Spleen (tissue), 11 donors: ENCODE measurements at regions not wholly inside any gene's neighbourhood (a gene's known extent, or its start where the extent isn't known, plus 50 kb on each side); places are given as distances from the start of the nearest gene placed in this dataset.

Experiments
- DNase-seq: peaks from one replicate; pipeline ENCODE4 v3.0.0-alpha.2; 2020
- H3K27ac ChIP-seq, 8 donors: fragments of 200-600 bp; sonication (generic) in 7 of 8; 1 replicate in 4 of 8; 2 replicates in 4 of 8; pipeline versions ENCODE4 v1.5.0 to v1.8.0; 2016 to 2021; ENCODE audit warnings: inconsistent platforms in 4 of 8, mild to moderate bottlenecking in 4 of 8, moderate library complexity in 1 of 8
- H3K27me3 ChIP-seq, 7 donors: fragments of 200-600 bp; sonication (generic) in 6 of 7; replicated peaks in 1 of 7; 1 replicate in 4 of 7; 2 replicates in 3 of 7; pipeline versions ENCODE4 v1.5.0 to v1.8.0; 2016 to 2021; ENCODE audit warnings: inconsistent platforms in 3 of 7, mild to moderate bottlenecking in 1 of 7
- H3K36me3 ChIP-seq, 6 donors: fragments of 200-600 bp; sonication (generic) in 5 of 6; 1 replicate in 4 of 6; 2 replicates in 2 of 6; pipeline versions ENCODE4 v1.5.0 to v1.8.0; 2016 to 2021; ENCODE audit warnings: inconsistent platforms in 2 of 6
- H3K4me1 ChIP-seq, 6 donors: fragments of 200-600 bp; sonication (generic) in 5 of 6; 1 replicate in 3 of 6; 2 replicates in 3 of 6; pipeline versions ENCODE4 v1.5.0 to v1.8.0; 2016 to 2021; ENCODE audit warnings: inconsistent platforms in 3 of 6
- H3K4me3 ChIP-seq, 8 donors: fragments of 200-600 bp; sonication (generic) in 7 of 8; 1 replicate in 4 of 8; 2 replicates in 4 of 8; pipeline versions ENCODE4 v1.5.0 to v1.8.0; 2016 to 2021; ENCODE audit warnings: inconsistent platforms in 4 of 8, mild to moderate bottlenecking in 4 of 8, moderate library complexity in 2 of 8
- H3K9me3 ChIP-seq, 8 donors: fragments of 200-600 bp; sonication (generic) in 7 of 8; 1 replicate in 4 of 8; 2 replicates in 4 of 8; pipeline versions ENCODE4 v1.5.0 to v1.8.0; 2016 to 2021; ENCODE audit warnings: inconsistent platforms in 4 of 8
- POLR2A ChIP-seq, 3 donors: fragments of 450-650 bp; IDR thresholded peaks; one replicate each; pipeline ENCODE4 v1.5.1; 2017; ENCODE audit warnings: antibody characterized with exemption in 3 of 3, mild to moderate bottlenecking in 1 of 3
- POLR2AphosphoS5 ChIP-seq, 3 donors: sonication (generic); formaldehyde crosslinking; IDR thresholded peaks; one replicate each; pipeline ENCODE4 v1.5.1; 2017; ENCODE audit warnings: antibody characterized with exemption in 3 of 3
- WGBS, 5 donors: extraction: QIAGEN DNeasy Blood & Tissue Kit in 3 of 5; methylation state at CpG; one replicate each; pipeline versions ENCODE4 v1.1.5 to v1.1.7; 2013 to 2018; 5-methylcytosine and 5-hydroxymethylcytosine counted together
- intact Hi-C: fragments of 100-400 bp; cut with DNase I; formaldehyde crosslinking; loops from one replicate; pipeline ENCODE4 v1.15.0; 2023; ENCODE audit warnings: low total_unique reads
- TF ChIP-seq, protein P1 (sequence below), 11 experiments: fragments of 200-600 bp in 7 of 11; fragments of 450-650 bp in 4 of 11; sonication (generic) in 4 of 11; IDR thresholded peaks in 8 of 11; conservative IDR thresholded peaks in 3 of 11; 1 replicate in 7 of 11; 2 replicates in 4 of 11; pipeline versions ENCODE4 v1.4.0 to v1.8.0; 2016 to 2021; ENCODE audit warnings: antibody characterized with exemption in 11 of 11, inconsistent platforms in 4 of 11, mild to moderate bottlenecking in 1 of 11
- donor health status: healthy with polysubstance abuse.
- donor health status: DM: no; HTN: no; CAD: no; lungs with moderate emphysema.
- donor health status: DM: no; HTN: no; CAD: no.
- donor health status: Bipolar disorder and iron deficiency.
- donor health status: healthy.
- donor health status: DM: no; HTN: no; CAD: no.
- donor health status: DM: yes; HTN: yes; CAD: no.

- TF ChIP-seq, protein P1, sequence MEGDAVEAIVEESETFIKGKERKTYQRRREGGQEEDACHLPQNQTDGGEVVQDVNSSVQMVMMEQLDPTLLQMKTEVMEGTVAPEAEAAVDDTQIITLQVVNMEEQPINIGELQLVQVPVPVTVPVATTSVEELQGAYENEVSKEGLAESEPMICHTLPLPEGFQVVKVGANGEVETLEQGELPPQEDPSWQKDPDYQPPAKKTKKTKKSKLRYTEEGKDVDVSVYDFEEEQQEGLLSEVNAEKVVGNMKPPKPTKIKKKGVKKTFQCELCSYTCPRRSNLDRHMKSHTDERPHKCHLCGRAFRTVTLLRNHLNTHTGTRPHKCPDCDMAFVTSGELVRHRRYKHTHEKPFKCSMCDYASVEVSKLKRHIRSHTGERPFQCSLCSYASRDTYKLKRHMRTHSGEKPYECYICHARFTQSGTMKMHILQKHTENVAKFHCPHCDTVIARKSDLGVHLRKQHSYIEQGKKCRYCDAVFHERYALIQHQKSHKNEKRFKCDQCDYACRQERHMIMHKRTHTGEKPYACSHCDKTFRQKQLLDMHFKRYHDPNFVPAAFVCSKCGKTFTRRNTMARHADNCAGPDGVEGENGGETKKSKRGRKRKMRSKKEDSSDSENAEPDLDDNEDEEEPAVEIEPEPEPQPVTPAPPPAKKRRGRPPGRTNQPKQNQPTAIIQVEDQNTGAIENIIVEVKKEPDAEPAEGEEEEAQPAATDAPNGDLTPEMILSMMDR (IDR thresholded peaks at IDR 0.05 in 8 of 11, conservative IDR thresholded peaks at IDR 0.05 in 3 of 11) = no peak
- TF ChIP-seq POLR2A (IDR thresholded peaks at IDR 0.05) = no peak
- no peak for TF ChIP-seq POLR2AphosphoS5 (IDR thresholded peaks at IDR 0.05)
- H3K36me3 ChIP-seq = no peaks in the 10 kb centered on the region
- no peak overlapping the region for H3K27ac ChIP-seq
- H3K4me3 ChIP-seq = no peak overlapping the region
- intact Hi-C loops = no loop called here
- no peaks in the 10 kb centered on the region for H3K27me3 ChIP-seq
- no peak for DNase-seq
- H3K9me3 ChIP-seq = peaks cover 0 to 10% (median 0%) of the 10 kb centered on the region in 8 donors
- WGBS, 5 donors = 62 to 72% (median 66%) methylated on average over 2 of the region's 2 CpGs
- no peaks in the 10 kb centered on the region for H3K4me1 ChIP-seq
These were observed 1348.9 kb upstream of the FLRT2 start for GRCh38 chr14:84181072-84181471.

GRCh38 chr14:84195514-84195913 is 1334.4 kb upstream of the FLRT2 start:
- no peaks in the 10 kb centered on the region for H3K27me3 ChIP-seq
- TF ChIP-seq POLR2AphosphoS5 (IDR thresholded peaks at IDR 0.05) (no peak), POLR2A (IDR thresholded peaks at IDR 0.05) (no peak)
- H3K27ac ChIP-seq = no peak overlapping the region
- no peak overlapping the region for H3K4me3 ChIP-seq
- DNase-seq = no peak
- H3K4me1 ChIP-seq = no peaks in the 10 kb centered on the region
- intact Hi-C loops = no loop called here
- H3K36me3 ChIP-seq = no peaks in the 10 kb centered on the region
- H3K9me3 ChIP-seq = peaks cover 0 to 31% (median 21%) of the 10 kb centered on the region in 8 donors

GRCh38 chr14:84197704-84198103 is 1332.2 kb upstream of the FLRT2 start:
- Histone ChIP-seq H3K4me1 (no peaks in the 10 kb centered on the region), H3K27ac (no peak overlapping the region), H3K4me3 (no peak overlapping the region), H3K9me3 (peaks cover 0 to 27% (median 20%) of the 10 kb centered on the region in 8 donors), H3K27me3 (no peaks in the 10 kb centered on the region), H3K36me3 (no peaks in the 10 kb centered on the region)
- 63 to 88% (median 70%) methylated on average over 1 of the region's 1 CpG for WGBS, 5 donors
- intact Hi-C loops = no loop called here
- DNase-seq = no peak
- TF ChIP-seq POLR2AphosphoS5 (IDR thresholded peaks at IDR 0.05) (no peak), POLR2A (IDR thresholded peaks at IDR 0.05) (no peak)
- TF ChIP-seq, protein P1 (IDR thresholded peaks at IDR 0.05 in 8 of 11, conservative IDR thresholded peaks at IDR 0.05 in 3 of 11) = no peak

DNA sequence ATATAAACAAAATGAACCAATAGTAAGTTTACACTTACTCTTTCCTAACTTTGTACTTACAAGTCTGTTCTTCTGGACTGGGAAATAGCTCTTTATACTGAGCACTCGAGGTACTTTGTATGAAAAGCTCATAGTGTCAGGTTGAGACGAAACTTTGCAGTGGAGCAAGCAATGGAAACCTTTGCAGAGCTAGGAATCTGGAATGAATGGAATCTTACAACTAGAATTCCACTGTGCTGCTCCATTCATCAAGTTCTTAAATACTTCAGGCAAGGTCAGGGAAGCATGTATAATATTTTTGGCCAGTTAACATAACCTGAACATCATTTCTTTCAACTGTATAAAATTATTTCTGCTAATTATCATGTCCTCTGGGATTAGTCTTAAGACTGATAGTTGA is 1327.5 kb upstream of the FLRT2 start:
- Histone ChIP-seq H3K4me1 (no peaks in the 10 kb centered on the region), H3K9me3 (peaks cover 0 to 13% (median 0%) of the 10 kb centered on the region in 8 donors), H3K27me3 (no peaks in the 10 kb centered on the region), H3K4me3 (no peak overlapping the region), H3K27ac (no peak overlapping the region), H3K36me3 (no peaks in the 10 kb centered on the region)
- no peak for DNase-seq
- intact Hi-C loops = no loop called here
- 56 to 75% (median 71%) methylated on average over 2 of the region's 2 CpGs for WGBS, 5 donors
- no peak for TF ChIP-seq POLR2AphosphoS5 (IDR thresholded peaks at IDR 0.05)
- TF ChIP-seq, protein P1 (IDR thresholded peaks at IDR 0.05 in 8 of 11, conservative IDR thresholded peaks at IDR 0.05 in 3 of 11) = no peak
- TF ChIP-seq POLR2A (IDR thresholded peaks at IDR 0.05) = no peak

- H3K4me3 ChIP-seq = no peak overlapping the region
- H3K27me3 ChIP-seq = no peaks in the 10 kb centered on the region
- TF ChIP-seq POLR2AphosphoS5 (IDR thresholded peaks at IDR 0.05) (no peak), POLR2A (IDR thresholded peaks at IDR 0.05) (no peak)
- TF ChIP-seq, protein P1 (IDR thresholded peaks at IDR 0.05 in 8 of 11, conservative IDR thresholded peaks at IDR 0.05 in 3 of 11) = no peak
- H3K4me1 ChIP-seq = no peaks in the 10 kb centered on the region
- peaks cover 0 to 13% (median 4%) of the 10 kb centered on the region in 8 donors for H3K9me3 ChIP-seq
- no peak for DNase-seq
- intact Hi-C loops = no loop called here
- no peak overlapping the region for H3K27ac ChIP-seq
- H3K36me3 ChIP-seq = no peaks in the 10 kb centered on the region
These were observed 1326.0 kb upstream of the FLRT2 start for GRCh38 chr14:84203896-84204295.
